Caco-2 (cell line): ENCODE measurements at regions not wholly inside any gene's neighbourhood (a gene's known extent, or its start where the extent isn't known, plus 50 kb on each side); places are given as distances from the start of the nearest gene placed in this dataset.

Source experiments
- BruUV-seq: library from RNA; stranded (reverse); fragments of 400-500 nt; replicated peaks from 2 replicates; lab custom pipeline; 2021; lab: Mats Ljungman, UMichigan
- CTCF ChIA-PET: fragments of 300-600 bp; sonication (Branson Sonifier 250); formaldehyde crosslinking; loops from one replicate; lab custom pipeline; 2022; ENCODE audit warnings: antibody characterized with exemption; lab: Charles Lee
- POLR2A ChIA-PET: fragments of 300-600 bp; sonication (Branson Sonifier 250); formaldehyde crosslinking; loops from one replicate; lab custom pipeline; 2022; ENCODE audit warnings: antibody characterized with exemption; lab: Charles Lee
- DNase-seq, 2 experiments: peaks; one replicate each; pipeline versions ENCODE4 v3.0.0 to v3.0.0-alpha.2; 2020 to 2022
- H3K27me3 ChIP-seq: replicated peaks from 2 replicates; pipeline ENCODE4 v1.6.0; 2011; ENCODE audit warnings: low read length; ENCODE audit not compliant: control insufficient read depth, insufficient read depth
- H3K36me3 ChIP-seq: 2 replicates; pipeline ENCODE4 v1.5.1; 2011; ENCODE audit warnings: low read length; ENCODE audit not compliant: control insufficient read depth, insufficient read depth
- H3K4me1 ChIP-seq: fragments of 250-450 bp; sonication (Bioruptor Pico); 2 replicates; pipeline ENCODE4 v1.5.1; 2020; ENCODE audit warnings: mild to moderate bottlenecking
- H3K4me3 ChIP-seq: 2 replicates; pipeline ENCODE4 v1.5.1; 2011; ENCODE audit warnings: low read depth, mild to moderate bottlenecking, control low read depth, low read length
- H3K9me3 ChIP-seq: fragments of 250-450 bp; sonication (Bioruptor Pico); 2 replicates; pipeline ENCODE4 v1.5.1; 2020; ENCODE audit warnings: mild to moderate bottlenecking, moderate library complexity
- H3K27ac Mint-ChIP-seq: one replicate; pipeline ENCODE4 v1.8.0; 2022; ENCODE audit warnings: mixed read lengths; ENCODE audit not compliant: unreplicated experiment
- H3K27me3 Mint-ChIP-seq: one replicate; pipeline ENCODE4 v1.8.0; 2022; ENCODE audit warnings: mixed read lengths; ENCODE audit not compliant: insufficient read depth, unreplicated experiment
- H3K36me3 Mint-ChIP-seq: one replicate; pipeline ENCODE4 v1.8.0; 2022; ENCODE audit warnings: mild to moderate bottlenecking, mixed read lengths; ENCODE audit not compliant: insufficient read depth, unreplicated experiment
- H3K4me1 Mint-ChIP-seq: one replicate; pipeline ENCODE4 v1.8.0; 2022; ENCODE audit warnings: low read depth, mixed read lengths; ENCODE audit not compliant: unreplicated experiment
- H3K4me3 Mint-ChIP-seq: one replicate; pipeline ENCODE4 v1.8.0; 2022; ENCODE audit warnings: mild to moderate bottlenecking, moderate library complexity, mixed read lengths; ENCODE audit not compliant: unreplicated experiment
- H3K9me3 Mint-ChIP-seq: one replicate; pipeline ENCODE4 v1.8.0; 2022; ENCODE audit warnings: mixed read lengths; ENCODE audit not compliant: unreplicated experiment
- CTCF ChIP-seq, 2 experiments: fragments of 200-600 bp in 1 of 2; IDR thresholded peaks; 1 replicate in 1 of 2; 2 replicates in 1 of 2; pipeline versions ENCODE4 v1.5.1 to v1.8.0; 2011 to 2022; ENCODE audit warnings: antibody characterized with exemption in 1 of 2, control low read depth in 1 of 2, inconsistent platforms in 1 of 2, low read depth in 1 of 2, low read length in 1 of 2, mild to moderate bottlenecking in 1 of 2, moderate library complexity in 1 of 2; ENCODE audit not compliant: insufficient read depth in 1 of 2, severe bottlenecking in 1 of 2, unreplicated experiment in 1 of 2
- intact Hi-C: fragments of 100-400 bp; cut with micrococcal nuclease; formaldehyde crosslinking; loops from one replicate; pipeline ENCODE4 v1.10.0; 2022; ENCODE audit not compliant: unreplicated experiment

GRCh38 chr4:136495851-136496250 lies 1036.4 kb downstream of the PCDH18 start:
- no peak overlapping the region for H3K4me3 Mint-ChIP-seq
- ChIA-PET POLR2A (no interaction called here), CTCF (no interaction called here)
- intact Hi-C loops, result no loop called here
- no peak overlapping the region for H3K4me3 ChIP-seq
- H3K27me3 Mint-ChIP-seq, result no peaks in the 10 kb centered on the region
- no peak for TF ChIP-seq CTCF (IDR thresholded peaks at IDR 0.05; ENCODE audit: insufficient read depth in 1 of 2, low read depth in 1 of 2, low read length in 1 of 2, severe bottlenecking in 1 of 2, unreplicated experiment in 1 of 2)
- H3K27me3 ChIP-seq, result no peaks in the 10 kb centered on the region
- H3K9me3 Mint-ChIP-seq, result no peaks in the 10 kb centered on the region
- H3K36me3 ChIP-seq, result no peaks in the 10 kb centered on the region
- DNase-seq, result no peak
- BruUV-seq, result no TSS peak
- no peak overlapping the region for H3K27ac Mint-ChIP-seq
- H3K9me3 ChIP-seq, result no peaks in the 10 kb centered on the region
- H3K36me3 Mint-ChIP-seq, result no peaks in the 10 kb centered on the region
- H3K4me1 Mint-ChIP-seq, result no peaks in the 10 kb centered on the region
- H3K4me1 ChIP-seq, result no peaks in the 10 kb centered on the region

- no peaks in the 10 kb centered on the region for H3K36me3 Mint-ChIP-seq
- H3K9me3 ChIP-seq, result no peaks in the 10 kb centered on the region
- intact Hi-C loops, result no loop called here
- no peak for TF ChIP-seq CTCF (IDR thresholded peaks at IDR 0.05; ENCODE audit: insufficient read depth in 1 of 2, low read depth in 1 of 2, low read length in 1 of 2, severe bottlenecking in 1 of 2, unreplicated experiment in 1 of 2)
- no peaks in the 10 kb centered on the region for H3K9me3 Mint-ChIP-seq
- ChIA-PET CTCF (no interaction called here), POLR2A (no interaction called here)
- no peaks in the 10 kb centered on the region for H3K4me1 ChIP-seq
- H3K4me3 ChIP-seq, result no peak overlapping the region
- no peaks in the 10 kb centered on the region for H3K4me1 Mint-ChIP-seq
- H3K27me3 Mint-ChIP-seq, result no peaks in the 10 kb centered on the region
- BruUV-seq, result no TSS peak
- no peak overlapping the region for H3K4me3 Mint-ChIP-seq
- no peak for DNase-seq
- no peak overlapping the region for H3K27ac Mint-ChIP-seq
- no peaks in the 10 kb centered on the region for H3K36me3 ChIP-seq
- H3K27me3 ChIP-seq, result no peaks in the 10 kb centered on the region
These were observed 1037.2 kb downstream of the PCDH18 start for GRCh38 chr4:136495076-136495475.

GRCh38 chr4:136489101-136489500 lies 1043.2 kb downstream of the PCDH18 start:
- no peak overlapping the region for H3K27ac Mint-ChIP-seq
- Histone ChIP-seq H3K4me3 (no peak overlapping the region), H3K4me1 (peaks cover 8% of the 10 kb centered on the region; the same call in 1 of the 2 replicates), H3K36me3 (no peaks in the 10 kb centered on the region), H3K9me3 (no peaks in the 10 kb centered on the region), H3K27me3 (no peaks in the 10 kb centered on the region)
- H3K4me1 Mint-ChIP-seq, result no peaks in the 10 kb centered on the region
- no peak for TF ChIP-seq CTCF (IDR thresholded peaks at IDR 0.05; ENCODE audit: insufficient read depth in 1 of 2, low read depth in 1 of 2, low read length in 1 of 2, severe bottlenecking in 1 of 2, unreplicated experiment in 1 of 2)
- ChIA-PET POLR2A (no interaction called here), CTCF (no interaction called here)
- no TSS peak for BruUV-seq
- no peak overlapping the region for H3K4me3 Mint-ChIP-seq
- no peak for DNase-seq
- H3K36me3 Mint-ChIP-seq, result no peaks in the 10 kb centered on the region
- no peaks in the 10 kb centered on the region for H3K27me3 Mint-ChIP-seq
- H3K9me3 Mint-ChIP-seq, result no peaks in the 10 kb centered on the region
- intact Hi-C loops, result no loop called here
